NB4 (cell line): ENCODE measurements at regions not wholly inside any gene's neighbourhood (a gene's known extent, or its start where the extent isn't known, plus 50 kb on each side); places are given as distances from the start of the nearest gene placed in this dataset.

Experiments
- CTCF ChIP-seq: IDR thresholded peaks from one replicate; pipeline ENCODE4 v1.5.1; 2012; ENCODE audit warnings: low read depth, low read length
- POLR2A ChIP-seq: IDR thresholded peaks from 2 replicates; pipeline ENCODE4 v1.6.1; 2011; ENCODE audit warnings: mild to moderate bottlenecking; ENCODE audit not compliant: insufficient read length; ENCODE audit errors: extremely low read depth

GRCh38 chr10:123240250-123240649 is 86.0 kb downstream of the BUB3 start:
- TF ChIP-seq POLR2A: no peak
- no peak for TF ChIP-seq CTCF
